Hematopoietic multipotent progenitor cell treated with erythropoietin and hydrocortisone succinate and interleukin-3 and kit ligand, for 17 days (in vitro differentiated cells): ENCODE measurements at regions not wholly inside any gene's neighbourhood (a gene's known extent, or its start where the extent isn't known, plus 50 kb on each side); places are given as distances from the start of the nearest gene placed in this dataset.

Experiments used
- DNase-seq: peaks from one replicate; pipeline ENCODE4 v3.0.0-alpha.2; 2015; ENCODE audit warnings: low spot score

GRCh38 chr11:134761926-134762247, 349.8 kb upstream of the B3GAT1 start:
- no peak for DNase-seq

GRCh38 chr11:134761386-134761785, 349.3 kb upstream of the B3GAT1 start:
- DNase-seq: no peak

- no peak for DNase-seq
These were observed 348.9 kb upstream of the B3GAT1 start for GRCh38 chr11:134760957-134761356.

GRCh38 chr11:134760299-134760698, 348.3 kb upstream of the B3GAT1 start:
- no peak for DNase-seq

- DNase-seq: no peak
These were observed 347.8 kb upstream of the B3GAT1 start for GRCh38 chr11:134759855-134760254.

- no peak for DNase-seq
These were observed 347.2 kb upstream of the B3GAT1 start for GRCh38 chr11:134759274-134759673.

- no peak for DNase-seq
These were observed 346.4 kb upstream of the B3GAT1 start for GRCh38 chr11:134758342-134758931.

GRCh38 chr11:134757633-134758032, 345.6 kb upstream of the B3GAT1 start:
- DNase-seq: no peak

GRCh38 chr11:134756811-134757540, 344.9 kb upstream of the B3GAT1 start:
- no peak for DNase-seq

GRCh38 chr11:134755535-134755934, 343.5 kb upstream of the B3GAT1 start:
- no peak for DNase-seq

GRCh38 chr11:134754521-134755198, 342.6 kb upstream of the B3GAT1 start:
- DNase-seq: no peak

- no peak for DNase-seq
These were observed 341.9 kb upstream of the B3GAT1 start for GRCh38 chr11:134753771-134754520.

GRCh38 chr11:134752964-134753770, 341.1 kb upstream of the B3GAT1 start:
- no peak for DNase-seq

- no peak for DNase-seq
These were observed 340.5 kb upstream of the B3GAT1 start for GRCh38 chr11:134752526-134752925.

- DNase-seq: no peak
These were observed 339.7 kb upstream of the B3GAT1 start for GRCh38 chr11:134751766-134752165.

GRCh38 chr11:134751031-134751585, 339.1 kb upstream of the B3GAT1 start:
- no peak for DNase-seq

GRCh38 chr11:134750619-134751018, 338.6 kb upstream of the B3GAT1 start:
- no peak for DNase-seq

GRCh38 chr11:134749040-134749839, 337.2 kb upstream of the B3GAT1 start:
- DNase-seq: no peak

- no peak for DNase-seq
These were observed 334.6 kb upstream of the B3GAT1 start for GRCh38 chr11:134746609-134747008.

- DNase-seq: no peak
These were observed 333.4 kb upstream of the B3GAT1 start for GRCh38 chr11:134745456-134745855.

GRCh38 chr11:134743820-134744195, 331.8 kb upstream of the B3GAT1 start:
- no peak for DNase-seq
